ACC112 (cell line): ENCODE measurements at regions not wholly inside any gene's neighbourhood (a gene's known extent, or its start where the extent isn't known, plus 50 kb on each side); places are given as distances from the start of the nearest gene placed in this dataset.

Experiments
- H2AFZ ChIP-seq: fragments of 200-600 bp; sonication (generic); one replicate; pipeline ENCODE4 v1.6.0; 2017; ENCODE audit warnings: antibody characterized with exemption, low read length; ENCODE audit not compliant: unreplicated experiment
- H3K27ac ChIP-seq: fragments of 200-600 bp; sonication (generic); 2 replicates; pipeline ENCODE4 v1.5.1; 2014; ENCODE audit warnings: low read depth, mild to moderate bottlenecking, antibody characterized with exemption, low read length, moderate library complexity
- H3K27me3 ChIP-seq: fragments of 200-600 bp; sonication (generic); 2 replicates; pipeline ENCODE4 v1.6.1; 2014; ENCODE audit warnings: mild to moderate bottlenecking, antibody characterized with exemption, low read length, moderate library complexity, mixed read lengths; ENCODE audit not compliant: insufficient read depth
- H3K36me3 ChIP-seq: fragments of 200-600 bp; sonication (generic); 2 replicates; pipeline ENCODE4 v1.6.1; 2016; ENCODE audit warnings: mild to moderate bottlenecking, antibody characterized with exemption, low read length, moderate library complexity, mixed read lengths; ENCODE audit not compliant: insufficient read depth
- H3K4me1 ChIP-seq: fragments of 200-600 bp; sonication (generic); one replicate; pipeline ENCODE4 v1.6.1; 2016; ENCODE audit warnings: low read length, mixed read lengths; ENCODE audit not compliant: insufficient read depth, unreplicated experiment, control insufficient read depth
- H3K4me3 ChIP-seq: fragments of 200-600 bp; sonication (generic); 2 replicates; pipeline ENCODE4 v1.5.1; 2014; ENCODE audit warnings: mild to moderate bottlenecking, low read depth, low read length
- H3K79me2 ChIP-seq: fragments of 200-600 bp; sonication (generic); one replicate; pipeline ENCODE4 v1.6.0; 2016; ENCODE audit warnings: low read length; ENCODE audit not compliant: control insufficient read depth, unreplicated experiment, insufficient read depth

DNA sequence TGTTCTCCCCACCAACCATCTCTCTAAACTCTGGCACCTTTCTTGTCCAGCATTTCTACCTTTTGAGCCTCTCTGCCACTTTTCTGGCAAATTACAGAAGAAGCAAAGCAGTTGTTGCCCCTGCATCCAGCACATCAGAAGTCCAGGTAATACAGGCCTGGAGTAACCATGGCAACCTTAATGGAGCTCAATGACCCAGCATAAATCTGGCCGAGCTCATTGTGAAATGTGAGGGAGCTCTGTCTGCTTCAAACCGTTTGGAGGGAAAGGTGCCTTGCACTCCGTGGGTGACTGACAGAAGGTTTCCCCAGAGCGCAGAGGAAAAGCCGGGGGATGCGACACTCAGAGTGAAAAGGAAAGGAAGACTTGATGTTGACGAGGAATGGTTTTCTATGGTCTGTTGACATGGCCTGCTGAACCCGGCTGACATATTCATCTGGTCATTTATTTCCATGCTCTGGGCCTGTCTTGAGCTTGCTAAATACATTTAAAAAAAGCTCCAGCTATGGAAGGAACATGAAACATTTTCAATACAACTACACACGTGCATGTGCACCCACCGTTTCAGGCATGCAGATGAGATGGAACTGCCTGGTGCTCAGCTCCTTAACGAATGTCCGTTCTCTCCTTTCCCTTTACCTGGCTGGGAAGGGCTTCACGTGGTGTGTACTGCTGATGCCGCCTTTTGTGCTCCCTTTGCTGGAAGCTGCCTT is 74.9 kb downstream of the ADRA2A start:
- Histone ChIP-seq H2AFZ (no peak overlapping the region), H3K4me1 (no peaks in the 10 kb centered on the region), H3K36me3 (no peaks in the 10 kb centered on the region), H3K27me3 (no peaks in the 10 kb centered on the region; the same call in 1 of the 2 replicates), H3K4me3 (no peak overlapping the region), H3K79me2 (no peaks in the 10 kb centered on the region), H3K27ac (no peak overlapping the region)

DNA sequence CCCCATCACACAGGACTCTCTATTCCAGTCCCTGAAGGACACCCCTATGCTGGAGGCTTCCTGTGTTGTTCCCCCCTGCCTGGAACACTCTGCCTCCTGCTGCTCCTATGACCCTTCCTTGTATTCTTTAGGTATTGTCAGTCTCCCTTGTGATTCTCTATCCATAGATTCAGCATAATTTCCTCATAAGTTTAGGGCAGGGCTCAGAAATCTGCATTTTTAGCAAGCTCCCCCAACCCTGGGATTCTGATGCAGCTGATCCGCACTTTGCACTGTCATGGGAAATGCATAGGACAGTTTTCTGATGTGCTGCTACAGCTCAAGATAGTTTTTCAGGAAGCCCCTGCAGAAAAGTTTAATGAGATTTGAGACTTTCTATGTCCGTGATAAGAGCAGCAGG is 79.9 kb downstream of the ADRA2A start:
- H3K27me3 ChIP-seq, result no peaks in the 10 kb centered on the region
- no peak overlapping the region for H2AFZ ChIP-seq
- no peaks in the 10 kb centered on the region for H3K36me3 ChIP-seq
- no peaks in the 10 kb centered on the region for H3K79me2 ChIP-seq
- H3K27ac ChIP-seq, result no peak overlapping the region
- no peak overlapping the region for H3K4me3 ChIP-seq
- no peaks in the 10 kb centered on the region for H3K4me1 ChIP-seq

DNA sequence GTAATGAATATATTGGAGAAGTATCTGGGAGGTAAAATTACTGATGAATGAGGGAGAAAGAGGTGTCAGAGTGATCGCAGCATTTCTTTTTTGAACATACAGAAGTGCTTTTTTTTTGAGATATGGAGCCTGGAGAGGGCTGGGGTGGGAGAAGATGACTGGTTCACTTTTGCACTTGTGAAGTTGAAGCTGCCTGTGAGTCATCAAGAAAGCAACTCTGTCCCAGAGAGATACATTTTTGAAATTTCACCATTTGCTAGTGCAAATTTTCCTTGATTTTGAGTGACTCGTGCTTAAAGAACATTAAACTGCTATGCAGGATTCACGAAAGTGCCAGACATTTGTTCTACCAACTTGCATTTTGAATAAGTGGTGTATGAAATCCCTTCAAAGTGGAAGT is 81.8 kb downstream of the ADRA2A start:
- Histone ChIP-seq H3K4me1 (no peaks in the 10 kb centered on the region), H3K36me3 (no peaks in the 10 kb centered on the region), H3K27me3 (no peaks in the 10 kb centered on the region), H3K27ac (no peak overlapping the region), H3K4me3 (no peak overlapping the region), H3K79me2 (no peaks in the 10 kb centered on the region), H2AFZ (no peak overlapping the region)

DNA sequence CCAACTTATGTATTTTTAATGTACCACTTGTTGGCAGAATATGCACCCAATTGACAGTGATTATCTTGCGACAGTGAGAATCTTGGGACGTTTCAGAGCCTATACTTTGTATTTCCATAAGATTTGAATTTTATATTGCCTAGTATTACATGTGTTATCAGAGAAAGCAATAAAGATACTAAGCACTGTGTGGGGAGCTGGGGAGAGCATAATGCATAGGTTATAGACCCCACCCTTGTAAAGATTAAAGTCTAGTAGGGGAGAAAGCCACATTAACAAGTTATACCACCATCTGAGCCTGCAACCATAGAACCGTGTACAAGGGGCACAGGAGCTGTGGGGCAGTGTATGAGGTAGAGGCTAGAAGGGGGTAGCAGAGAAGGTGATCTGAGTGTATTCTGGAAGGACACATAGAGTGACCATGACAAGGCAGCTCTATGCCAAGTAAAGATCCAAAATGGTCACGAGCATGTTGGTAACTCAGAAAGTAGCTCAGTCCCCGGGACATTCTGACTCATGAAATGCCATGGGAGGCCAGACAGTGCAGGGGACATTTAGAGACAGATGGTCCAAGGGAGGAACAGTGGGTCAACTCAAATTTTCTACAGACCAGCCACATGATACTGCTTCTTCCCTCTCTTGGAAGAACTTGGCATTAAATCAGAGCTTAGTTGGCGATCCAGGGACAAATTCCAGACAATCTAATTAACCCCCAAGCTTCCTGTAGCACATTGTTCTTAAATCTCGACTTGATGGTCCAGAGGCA is 84.5 kb downstream of the ADRA2A start:
- H2AFZ ChIP-seq, result no peak overlapping the region
- no peaks in the 10 kb centered on the region for H3K36me3 ChIP-seq
- no peaks in the 10 kb centered on the region for H3K79me2 ChIP-seq
- no peak overlapping the region for H3K4me3 ChIP-seq
- no peaks in the 10 kb centered on the region for H3K27me3 ChIP-seq
- no peak overlapping the region for H3K27ac ChIP-seq
- no peaks in the 10 kb centered on the region for H3K4me1 ChIP-seq

DNA sequence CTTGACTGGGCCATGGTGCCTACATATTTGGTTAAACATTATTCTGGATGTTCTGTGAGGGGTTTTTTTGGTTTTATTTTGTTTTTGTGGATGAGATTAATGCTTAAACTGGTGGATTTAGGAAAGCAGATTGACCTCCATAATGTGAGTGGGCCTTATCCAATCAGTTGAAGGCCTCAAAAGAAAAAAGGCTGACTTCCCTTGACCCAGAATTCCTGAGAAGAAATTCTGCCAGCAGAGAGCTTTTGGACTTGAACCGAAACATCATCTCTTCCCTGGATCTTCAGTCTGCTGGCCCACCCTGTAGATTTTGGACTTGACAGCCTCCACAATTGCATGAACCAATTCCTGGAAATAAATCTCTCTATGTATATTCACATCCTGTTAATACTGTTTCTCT is 94.4 kb downstream of the ADRA2A start:
- H3K27me3 ChIP-seq, result no peaks in the 10 kb centered on the region
- no peaks in the 10 kb centered on the region for H3K4me1 ChIP-seq
- no peak overlapping the region for H3K27ac ChIP-seq
- H3K79me2 ChIP-seq, result no peaks in the 10 kb centered on the region
- H2AFZ ChIP-seq, result no peak overlapping the region
- H3K4me3 ChIP-seq, result no peak overlapping the region
- H3K36me3 ChIP-seq, result no peaks in the 10 kb centered on the region

DNA sequence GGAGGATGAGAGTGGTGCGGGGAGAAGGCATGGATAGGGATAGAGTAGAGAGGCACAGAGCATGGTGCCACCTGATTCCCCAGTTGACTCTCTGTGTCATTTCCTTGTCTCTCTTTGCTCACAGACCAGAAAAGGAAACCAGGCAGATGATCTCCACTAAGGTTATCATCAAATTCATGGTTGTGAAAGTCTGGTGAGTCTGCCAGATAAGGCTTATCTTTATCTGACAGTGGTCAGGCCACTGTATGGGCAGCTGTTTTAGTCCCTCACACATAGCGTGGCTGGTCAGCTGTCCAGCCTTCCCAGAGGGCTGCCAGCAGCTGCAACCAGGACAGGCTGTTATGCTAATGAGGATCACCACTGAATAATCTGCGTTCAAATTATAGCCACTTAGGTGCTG is 99.0 kb downstream of the ADRA2A start:
- Histone ChIP-seq H3K4me3 (no peak overlapping the region), H3K27me3 (no peaks in the 10 kb centered on the region), H2AFZ (no peak overlapping the region), H3K27ac (no peak overlapping the region), H3K4me1 (no peaks in the 10 kb centered on the region), H3K79me2 (no peaks in the 10 kb centered on the region), H3K36me3 (no peaks in the 10 kb centered on the region)

DNA sequence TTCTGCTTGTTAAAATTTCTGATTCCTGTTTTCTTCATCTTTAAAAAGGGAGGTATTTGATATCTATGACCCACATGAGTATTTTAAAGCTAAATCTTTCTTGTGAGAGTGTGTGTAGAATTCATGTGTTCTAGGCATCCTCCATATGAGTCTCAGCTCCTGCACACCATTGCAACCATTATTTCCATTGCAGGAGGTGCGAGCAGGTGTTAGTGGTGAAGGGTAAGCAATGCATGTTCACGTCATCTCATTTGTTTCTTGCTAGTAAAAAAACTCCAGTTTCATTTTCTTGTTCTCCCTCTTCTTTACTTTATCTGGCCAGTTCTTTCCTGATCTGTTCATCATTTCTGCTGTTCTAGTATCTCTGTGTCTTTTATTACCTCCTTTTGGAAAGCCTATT is 100.5 kb downstream of the ADRA2A start:
- Histone ChIP-seq H3K27me3 (no peaks in the 10 kb centered on the region), H3K27ac (no peak overlapping the region), H3K4me3 (no peak overlapping the region), H3K4me1 (no peaks in the 10 kb centered on the region), H2AFZ (no peak overlapping the region), H3K79me2 (no peaks in the 10 kb centered on the region), H3K36me3 (no peaks in the 10 kb centered on the region)

DNA sequence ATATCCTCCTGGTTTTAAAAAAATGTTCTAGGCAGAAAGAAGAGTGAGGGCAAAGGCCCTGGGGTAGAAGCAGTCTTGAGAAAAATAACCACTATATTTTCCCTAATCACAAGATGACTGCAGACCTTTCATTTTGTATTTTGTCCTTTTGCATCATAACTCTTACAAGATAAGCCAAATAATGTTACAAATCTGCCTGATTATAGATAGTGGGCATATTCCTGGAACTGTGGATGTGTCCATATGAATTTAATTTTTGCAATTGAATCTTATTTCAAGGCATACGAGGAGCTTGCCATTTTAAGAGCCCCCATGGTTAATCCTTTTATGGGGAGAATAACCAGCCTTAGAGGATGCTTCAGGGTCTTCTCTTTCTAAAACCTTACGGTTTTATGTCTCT is 102.7 kb downstream of the ADRA2A start:
- H3K27me3 ChIP-seq, result no peaks in the 10 kb centered on the region
- no peak overlapping the region for H2AFZ ChIP-seq
- no peaks in the 10 kb centered on the region for H3K36me3 ChIP-seq
- no peaks in the 10 kb centered on the region for H3K79me2 ChIP-seq
- no peaks in the 10 kb centered on the region for H3K4me1 ChIP-seq
- H3K27ac ChIP-seq, result no peak overlapping the region
- H3K4me3 ChIP-seq, result no peak overlapping the region

DNA sequence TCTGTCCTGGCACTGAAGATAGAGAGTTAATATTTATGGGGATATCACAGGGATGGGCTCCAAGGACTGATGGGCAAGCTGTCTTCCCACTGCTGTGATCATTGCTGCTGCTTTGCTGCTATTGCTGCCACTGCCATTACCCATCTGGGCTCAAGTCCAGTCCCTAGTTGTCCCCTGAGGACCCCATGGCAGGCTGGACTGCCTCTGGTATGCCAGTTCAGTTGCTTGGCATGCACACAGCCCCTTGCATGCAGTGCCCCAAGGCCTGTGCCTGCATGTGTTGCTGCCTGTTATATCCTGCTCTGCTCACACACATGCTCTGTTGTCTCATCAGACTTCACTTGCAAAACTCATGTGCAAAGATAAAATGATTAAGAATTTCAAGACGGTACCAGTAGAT is 109.5 kb downstream of the ADRA2A start:
- Histone ChIP-seq H3K27me3 (peaks cover 4% of the 10 kb centered on the region; the same call in 1 of the 2 replicates), H2AFZ (no peak overlapping the region), H3K27ac (no peak overlapping the region)

DNA sequence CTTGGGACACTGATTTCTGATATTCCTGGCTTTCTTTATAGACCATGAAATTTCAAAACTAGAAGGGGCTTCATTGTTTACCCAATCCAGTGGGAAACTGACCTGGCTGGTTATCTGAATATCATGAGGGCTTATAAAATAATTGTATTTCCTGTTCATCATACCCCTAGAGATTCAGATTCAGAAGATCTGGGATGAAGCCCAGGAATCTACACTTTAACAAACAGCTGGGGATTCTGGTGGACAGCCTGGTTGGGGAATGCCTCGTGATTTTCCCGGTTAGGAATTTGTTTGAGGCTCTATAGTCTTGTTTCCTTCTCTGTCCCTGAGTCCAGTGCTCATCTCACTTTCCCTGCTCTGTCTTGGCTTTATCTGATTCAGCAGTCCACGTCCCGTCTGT is 110.3 kb downstream of the ADRA2A start:
- Histone ChIP-seq H3K4me3 (no peak overlapping the region), H3K36me3 (no peaks in the 10 kb centered on the region), H3K27ac (no peak overlapping the region), H3K79me2 (no peaks in the 10 kb centered on the region), H2AFZ (no peak overlapping the region), H3K4me1 (no peaks in the 10 kb centered on the region), H3K27me3 (peaks cover 4% of the 10 kb centered on the region; the same call in 1 of the 2 replicates)

More for the DNA sequence above, 109.5 kb downstream of the ADRA2A start:
- no peaks in the 10 kb centered on the region for H3K36me3 ChIP-seq
- no peaks in the 10 kb centered on the region for H3K79me2 ChIP-seq
- H3K4me1 ChIP-seq, result no peaks in the 10 kb centered on the region
- no peak overlapping the region for H3K4me3 ChIP-seq

DNA sequence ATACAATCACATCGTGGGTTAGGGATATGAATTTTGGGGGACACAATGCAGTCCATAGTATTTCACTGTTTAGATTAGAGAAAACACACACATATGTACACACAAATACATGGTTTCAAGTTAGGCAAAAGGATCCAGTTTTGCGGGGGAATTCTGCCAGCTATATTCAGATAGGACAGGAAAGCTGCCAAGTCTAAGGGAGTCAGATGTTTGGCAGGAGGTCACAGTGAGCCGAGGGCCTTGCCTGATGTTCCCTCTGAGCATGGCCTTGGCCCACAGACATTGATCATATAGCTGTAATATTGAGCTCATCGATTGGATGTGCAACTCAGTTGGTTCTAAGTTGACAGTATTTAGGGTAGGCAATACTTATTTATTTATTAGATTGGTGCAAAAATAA is 122.8 kb downstream of the ADRA2A start:
- Histone ChIP-seq H3K4me1 (no peaks in the 10 kb centered on the region), H3K27ac (no peak overlapping the region), H2AFZ (no peak overlapping the region), H3K27me3 (no peaks in the 10 kb centered on the region), H3K4me3 (no peak overlapping the region), H3K36me3 (no peaks in the 10 kb centered on the region), H3K79me2 (no peaks in the 10 kb centered on the region)
